ENCODE measurements at regions not wholly inside any gene's neighbourhood (a gene's known extent, or its start where the extent isn't known, plus 50 kb on each side); places are given as distances from the start of the nearest gene placed in this dataset.
"Not testable (repeated sequence)": the region's sequence is repeated elsewhere in the genome, so short reads cannot be mapped to it uniquely, and the experiment has no call there.

DNA sequence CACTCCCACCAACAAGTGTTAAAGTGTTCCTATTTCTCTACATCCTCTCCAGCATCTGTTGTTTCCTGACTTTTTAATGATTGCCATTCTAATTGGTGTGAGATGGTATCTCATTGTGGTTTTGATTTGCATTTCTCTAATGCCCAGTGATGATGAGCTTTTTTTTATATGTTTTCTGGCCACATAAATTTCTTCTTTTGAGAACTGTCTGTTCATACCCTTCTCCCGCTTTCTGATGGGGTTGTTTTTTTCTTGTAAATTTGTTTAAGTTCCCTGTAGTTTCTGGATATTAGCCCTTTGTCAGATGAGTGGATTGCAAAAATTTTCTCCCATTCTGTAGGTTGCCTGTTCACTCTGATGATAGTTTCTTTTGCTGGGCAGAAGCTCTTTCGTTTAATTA, 134.3 kb upstream of the RUNX1 start:
- DNase-seq: not testable (repeated sequence)

DNA sequence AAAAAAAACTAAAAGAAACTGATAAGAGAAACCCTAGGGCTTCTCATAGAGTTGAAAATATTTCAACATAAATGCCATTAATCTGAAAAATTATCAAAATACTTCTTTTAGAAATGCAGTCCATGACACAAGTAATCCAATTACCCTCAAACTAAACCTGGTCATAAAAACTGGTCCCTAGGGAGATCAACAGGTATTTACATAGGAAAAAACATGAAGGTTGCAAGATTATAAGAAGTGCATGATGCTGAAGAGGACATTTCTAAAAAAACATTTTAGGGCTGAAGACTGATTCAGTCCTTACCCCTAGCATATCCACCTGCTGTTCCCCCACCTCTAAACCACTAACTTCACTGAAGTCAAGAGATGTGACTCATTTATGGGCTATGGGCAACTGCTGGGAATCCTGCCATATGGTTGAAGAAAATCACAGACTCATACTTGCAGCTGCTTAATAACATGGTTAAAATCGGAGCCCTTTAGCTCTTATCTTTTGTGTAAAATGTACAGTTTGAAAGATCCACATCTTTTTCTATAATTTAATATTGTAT, 131.0 kb upstream of the RUNX1 start:
- peak; percentile 28 for DNase-seq

DNA sequence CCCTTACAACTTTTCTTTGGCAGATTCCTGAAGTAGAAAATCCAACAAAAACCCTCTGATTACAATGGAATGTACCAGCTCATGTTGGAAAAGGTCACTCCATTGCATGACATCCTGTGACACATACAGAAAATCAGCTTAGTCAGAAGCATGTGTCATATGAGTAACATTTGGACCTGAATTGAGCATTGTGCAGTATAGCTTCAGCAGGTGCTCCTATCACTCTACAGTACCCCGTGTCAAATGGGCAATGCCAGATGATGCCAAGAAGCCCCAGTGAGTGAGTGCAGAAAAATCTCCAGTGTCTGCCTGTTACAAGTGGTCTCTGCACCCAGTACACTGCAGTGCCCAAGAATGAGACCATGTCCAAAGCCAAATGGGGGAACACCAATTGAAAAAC, 129.7 kb upstream of the RUNX1 start:
- DNase-seq: no peak

DNA sequence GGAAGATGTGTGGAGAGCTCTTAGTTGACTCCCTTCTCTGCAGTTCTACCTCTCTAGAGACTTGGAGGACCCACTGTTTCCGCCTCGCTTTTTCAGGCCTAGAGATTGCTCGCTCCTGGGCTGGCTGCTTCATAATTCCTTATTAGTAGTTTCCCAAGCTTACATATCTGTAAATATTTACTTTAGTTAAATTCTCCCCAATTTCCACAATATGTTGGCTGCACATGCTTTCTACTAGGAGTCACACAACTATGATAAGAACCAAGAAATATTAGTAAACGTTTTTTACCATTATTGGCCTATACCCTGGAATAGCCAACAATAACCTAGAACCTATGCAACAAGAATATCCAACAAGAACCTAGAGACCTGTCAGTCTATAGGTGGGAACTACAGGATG, 129.0 kb upstream of the RUNX1 start:
- DNase-seq: no peak

DNA sequence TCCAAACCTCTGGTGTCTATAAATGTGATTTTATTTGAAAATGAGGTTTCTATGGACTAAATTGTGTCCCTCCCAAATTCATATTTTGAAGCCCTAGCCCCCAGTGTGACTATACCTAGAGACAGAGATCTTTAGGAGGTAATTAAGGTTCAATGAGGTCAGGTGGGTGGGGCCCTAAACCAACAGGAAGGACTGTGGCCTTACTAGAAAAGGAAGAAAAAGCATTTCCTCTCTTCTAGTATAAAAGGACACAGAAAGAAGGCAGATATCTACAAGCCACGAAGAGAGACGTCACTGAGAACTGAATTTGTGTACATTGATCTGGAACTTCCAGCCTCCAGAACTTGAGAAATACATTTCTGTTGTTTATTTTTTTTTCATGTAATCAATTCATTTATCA, 123.1 kb upstream of the RUNX1 start:
- DNase-seq: no peak

DNA sequence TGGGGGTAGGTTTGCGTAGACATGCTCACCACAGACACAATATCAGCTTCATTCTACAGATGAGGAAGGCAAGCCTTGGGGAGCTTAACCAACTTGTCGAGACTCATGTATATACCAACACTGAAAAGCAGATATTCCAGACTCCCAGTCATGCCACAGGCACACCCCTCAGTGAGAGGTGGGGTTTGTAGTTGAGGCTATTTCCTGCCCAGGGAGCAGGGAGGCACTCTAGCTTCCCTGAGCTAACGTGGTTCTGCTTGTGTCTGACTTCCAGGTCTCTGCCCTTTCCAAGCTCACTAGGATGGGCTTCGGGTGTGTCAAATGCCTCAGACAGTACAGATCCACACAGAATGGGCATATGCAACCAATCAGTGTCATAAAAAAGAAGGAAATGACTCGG, 122.3 kb upstream of the RUNX1 start:
- DNase-seq: no peak

DNA sequence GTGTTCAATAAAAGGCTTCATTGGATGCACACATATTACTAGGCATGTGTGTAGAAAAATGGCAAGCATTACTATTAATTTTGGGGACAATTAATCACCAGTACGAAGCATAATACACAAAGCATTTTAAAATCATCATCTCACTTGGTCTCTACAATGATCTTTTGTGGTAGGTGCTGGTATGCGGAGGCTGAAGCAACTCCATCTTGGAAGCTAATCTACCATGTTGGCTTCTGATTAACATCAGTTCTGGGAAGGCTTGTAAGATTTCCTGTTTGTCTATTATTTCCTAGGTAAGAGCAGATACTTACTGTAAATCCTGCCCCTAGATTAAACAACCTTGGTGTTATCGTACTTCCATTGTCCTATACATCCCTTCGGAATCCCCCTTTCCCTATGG, 121.7 kb upstream of the RUNX1 start:
- no peak for DNase-seq

DNA sequence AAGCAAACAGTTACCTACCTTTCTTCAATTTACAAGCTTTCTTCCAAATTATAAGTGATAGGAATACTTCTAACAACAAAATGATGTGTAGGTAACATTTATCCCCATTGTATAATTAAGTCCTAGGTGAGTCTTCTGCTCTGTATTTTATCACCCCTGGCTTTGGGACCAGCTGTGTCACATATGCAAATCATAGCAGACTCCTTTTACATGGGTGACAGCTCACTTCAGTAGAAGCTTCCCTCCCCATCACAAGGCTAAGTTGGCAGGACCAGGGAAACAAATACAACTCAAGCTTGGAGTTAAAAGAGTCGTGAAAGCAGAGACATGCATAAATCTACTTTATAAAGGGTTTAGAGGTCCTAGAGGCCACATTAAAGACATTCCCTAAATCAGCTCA, 121.1 kb upstream of the RUNX1 start:
- DNase-seq: no peak

DNA sequence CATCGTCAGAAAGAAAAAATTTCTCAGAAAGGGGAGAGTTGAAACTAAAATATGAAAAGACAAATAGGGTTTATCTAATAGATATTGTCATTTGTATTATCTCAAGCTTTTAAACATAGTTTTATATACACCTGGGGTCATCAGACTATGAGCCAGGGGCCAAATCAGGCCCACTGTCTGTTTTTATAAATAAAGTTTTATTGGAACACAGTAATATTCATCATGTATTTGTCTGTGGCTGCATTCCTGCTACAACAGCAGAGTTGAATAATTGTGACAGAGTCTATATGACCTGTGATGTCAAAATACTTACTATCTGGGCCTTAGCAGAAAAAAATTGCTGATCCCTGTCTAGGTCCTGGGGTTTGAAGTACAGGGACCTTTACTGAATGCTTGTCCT, 120.5 kb upstream of the RUNX1 start:
- no peak for DNase-seq

DNA sequence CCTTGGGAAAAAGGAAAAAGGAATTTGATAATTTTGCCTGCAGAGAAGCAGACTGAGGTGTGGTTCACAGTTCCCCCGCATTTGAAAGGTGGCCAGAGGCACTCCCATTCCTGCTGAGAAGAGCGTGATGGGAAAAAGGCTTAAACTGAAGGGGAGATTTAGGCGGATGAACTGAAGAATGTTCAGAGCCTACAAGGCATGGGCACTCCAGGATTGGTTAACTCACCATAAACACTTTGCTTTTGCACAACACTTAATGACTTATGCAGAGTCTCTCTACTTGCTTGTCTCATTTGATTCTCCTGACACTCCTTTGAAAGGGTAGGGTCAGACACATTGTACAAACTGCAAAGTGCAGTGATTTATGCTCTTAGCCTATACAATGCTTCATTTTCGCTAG, 119.6 kb upstream of the RUNX1 start:
- DNase-seq: no peak

DNA sequence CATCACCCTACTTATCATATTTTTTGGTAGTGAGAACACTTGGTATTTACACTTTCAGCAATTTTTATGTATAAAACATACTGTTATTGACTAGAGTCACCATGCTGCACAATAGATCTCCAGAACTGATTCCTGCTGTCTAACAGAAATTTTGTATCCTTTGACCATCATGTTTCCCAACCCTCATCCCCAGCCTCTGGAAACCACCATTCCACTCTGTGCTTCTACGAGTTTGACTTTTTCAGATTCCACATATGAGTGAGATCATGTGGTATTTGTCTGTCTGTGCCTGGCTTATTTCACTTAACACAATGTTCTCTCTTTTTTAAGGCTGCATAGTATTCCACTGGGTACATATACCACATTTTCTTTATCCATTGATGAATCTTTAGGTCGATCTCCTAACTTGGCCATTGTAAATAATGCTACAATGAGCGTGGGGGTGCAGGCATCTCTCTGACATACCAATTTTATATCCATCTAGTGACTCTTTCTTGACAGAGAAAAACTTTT, 115.9 kb upstream of the RUNX1 start:
- DNase-seq: no peak

DNA sequence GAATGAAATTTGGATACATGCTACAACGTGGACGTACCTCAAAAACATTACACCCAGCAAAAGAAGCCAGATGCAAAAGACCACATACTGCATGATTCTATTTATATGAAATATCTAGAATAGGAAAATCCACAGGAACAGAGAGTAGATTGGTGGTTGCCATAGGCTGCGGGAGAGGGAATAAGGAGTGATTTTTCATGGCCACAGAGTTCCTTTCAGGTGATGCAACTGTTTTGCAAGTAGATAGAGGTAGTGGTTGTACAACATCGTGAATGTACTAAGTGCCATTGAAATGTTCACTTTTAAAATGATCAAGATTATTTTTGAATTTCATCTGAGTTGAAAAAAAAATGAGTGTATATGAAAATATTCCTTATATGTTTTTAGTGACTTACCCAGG, 115.3 kb upstream of the RUNX1 start:
- no peak for DNase-seq

DNA sequence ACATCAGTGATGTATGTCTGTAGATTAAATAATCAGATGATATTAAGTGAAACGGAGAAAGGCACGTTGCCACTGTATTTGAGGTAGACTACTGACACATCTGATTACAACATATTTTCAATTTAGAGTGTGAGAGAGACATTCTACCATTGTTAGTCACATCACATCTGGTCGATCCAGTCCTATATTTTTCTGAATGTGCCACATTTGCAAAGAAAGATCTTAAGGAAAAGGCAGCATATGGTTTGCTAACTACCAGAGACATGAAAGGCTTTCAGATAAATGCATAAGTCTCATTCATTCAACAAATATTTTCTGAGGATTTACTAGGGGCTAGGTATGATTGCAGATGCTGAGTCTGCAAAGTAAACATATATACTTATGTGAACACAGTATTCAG, 114.3 kb upstream of the RUNX1 start:
- no peak for DNase-seq

DNA sequence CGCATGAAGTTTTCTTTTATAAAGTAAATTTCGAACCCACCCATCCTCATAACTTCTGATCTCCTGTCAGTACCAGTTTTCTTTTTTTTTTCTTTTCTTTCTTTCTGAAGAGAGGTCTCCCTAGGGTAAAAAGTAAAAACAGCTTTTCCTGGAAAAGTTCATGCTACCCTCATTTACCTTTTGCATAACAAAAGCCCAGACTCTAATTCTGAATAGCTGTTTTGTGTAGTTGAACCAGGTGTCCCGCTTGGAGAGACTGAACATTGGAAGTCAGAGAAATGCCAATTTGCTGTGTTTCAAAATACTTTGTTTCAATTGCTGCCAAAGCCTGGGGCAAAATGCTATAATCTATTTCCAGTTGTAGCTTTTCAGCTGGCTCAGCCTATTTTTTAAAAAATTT, 113.7 kb upstream of the RUNX1 start:
- DNase-seq: no peak

DNA sequence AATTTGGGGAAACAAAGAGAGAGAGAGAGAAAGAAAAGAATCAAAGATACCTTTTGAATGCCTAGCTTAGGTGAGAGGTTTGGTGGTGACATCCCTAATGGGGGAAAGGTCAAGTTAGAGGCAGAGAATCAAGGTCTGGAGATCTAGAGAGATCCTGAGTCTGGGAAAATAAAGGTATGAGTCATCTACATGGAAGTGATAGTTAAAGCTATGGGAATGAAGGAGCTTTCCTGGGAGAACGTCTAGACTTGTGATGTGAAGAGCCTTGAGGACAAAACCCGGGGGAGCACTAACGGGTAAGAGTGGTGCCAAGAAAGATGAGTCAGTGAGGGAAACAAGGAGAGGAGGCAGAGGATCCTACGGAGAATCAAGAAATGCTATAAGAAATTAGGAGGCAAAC, 110.8 kb upstream of the RUNX1 start:
- no peak for DNase-seq

DNA sequence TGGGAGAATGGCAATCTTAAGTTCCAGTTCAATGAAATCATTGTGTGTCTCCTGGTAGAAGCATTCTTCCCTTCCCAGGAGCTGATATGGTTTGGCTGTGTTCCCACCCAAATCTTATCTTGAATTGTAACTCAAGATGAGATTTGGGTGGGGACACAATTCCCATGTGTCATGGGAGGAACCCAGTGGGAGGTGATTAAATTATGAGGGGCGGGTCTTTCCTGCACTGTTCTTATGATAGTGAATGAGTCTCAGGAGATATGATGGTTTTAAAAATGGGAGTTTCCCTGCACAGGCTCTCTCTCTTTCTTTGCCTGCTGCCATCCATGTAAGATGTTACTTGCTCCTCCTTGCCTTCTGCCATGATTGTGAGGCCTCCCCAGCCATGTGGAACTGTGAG, 108.3 kb upstream of the RUNX1 start:
- DNase-seq: not testable (repeated sequence)

DNA sequence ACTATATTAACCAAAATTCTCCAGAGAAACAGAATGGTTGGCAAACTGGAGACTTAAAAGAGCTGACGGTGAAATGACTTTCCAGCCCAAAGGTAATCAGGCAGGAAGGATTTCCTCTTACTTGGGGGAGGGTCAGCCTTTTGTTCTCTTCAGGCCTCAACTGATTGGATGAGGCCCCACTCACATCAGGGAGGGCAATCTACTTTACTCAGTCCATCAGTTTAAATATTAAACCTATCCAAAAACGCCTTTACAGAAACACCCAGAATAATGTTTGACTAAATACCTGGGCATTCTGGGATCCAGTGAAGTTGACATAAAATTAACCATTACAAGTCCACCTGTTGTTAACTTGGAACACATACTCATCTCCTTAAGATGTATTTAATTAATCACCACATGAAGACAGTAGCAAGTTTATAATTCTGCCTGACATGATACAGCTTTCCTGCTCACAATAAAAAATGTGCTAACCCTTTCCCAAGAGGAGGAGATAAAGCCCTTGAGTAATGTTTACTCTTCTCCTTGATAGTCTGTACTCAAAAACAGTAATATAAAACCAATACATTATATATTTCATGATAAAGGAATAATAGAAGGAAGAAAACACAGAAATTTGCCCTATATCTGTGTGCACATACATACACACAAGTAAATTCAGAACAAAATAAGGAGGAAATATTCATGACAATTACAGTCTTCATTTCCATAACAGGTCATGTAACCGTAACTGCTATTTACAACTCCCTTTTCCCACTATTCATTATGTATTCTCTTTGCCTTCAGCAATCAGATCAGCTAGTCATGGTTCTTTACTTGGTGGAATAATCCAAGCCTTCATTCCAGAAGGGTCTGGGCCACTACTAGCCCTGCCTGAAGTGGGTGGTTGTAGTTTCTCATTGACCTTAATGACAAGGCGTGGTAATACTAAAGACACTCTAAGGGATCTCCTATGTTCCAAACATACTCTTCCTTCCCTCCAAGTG, 107.5 kb upstream of the RUNX1 start:
- DNase-seq: no peak

DNA sequence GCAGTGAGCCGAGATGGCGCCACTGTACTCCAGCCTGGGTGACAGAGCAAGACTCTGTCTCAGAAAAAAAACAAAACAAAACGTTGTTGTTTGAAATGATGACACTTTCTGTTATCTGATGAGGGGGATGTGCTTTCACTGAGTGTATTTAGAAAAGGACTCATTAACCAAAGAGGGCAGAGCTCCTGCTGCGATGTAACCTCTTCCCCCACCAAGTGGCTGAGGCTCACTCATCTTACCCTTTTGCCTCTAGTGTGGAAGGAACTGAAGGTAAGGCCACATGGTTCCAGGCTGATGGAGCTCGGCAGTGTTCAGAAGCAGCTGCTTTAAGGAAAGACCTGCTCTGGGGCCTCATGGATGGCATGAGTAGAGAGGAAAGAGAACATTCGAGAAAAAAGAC, 105.7 kb upstream of the RUNX1 start:
- no peak for DNase-seq

DNA sequence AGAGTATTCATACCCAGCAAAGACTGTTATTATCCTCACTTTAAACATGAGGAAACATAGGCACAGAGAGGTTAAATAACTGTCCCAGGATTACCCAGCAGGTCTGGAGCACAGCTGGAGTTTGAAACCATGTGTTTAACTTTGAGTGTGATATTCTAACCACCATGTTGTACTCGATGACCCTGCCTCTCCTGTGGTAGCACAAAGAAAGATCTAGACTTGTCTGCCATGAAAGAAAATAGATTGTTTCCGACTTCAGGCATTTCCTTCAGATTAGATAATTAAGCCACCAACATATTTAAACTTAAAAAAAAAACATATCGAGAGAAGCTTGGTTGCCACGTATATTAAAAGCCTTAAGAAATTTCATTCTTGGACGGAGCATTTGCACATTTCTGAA, 104.6 kb upstream of the RUNX1 start:
- no peak for DNase-seq

DNA sequence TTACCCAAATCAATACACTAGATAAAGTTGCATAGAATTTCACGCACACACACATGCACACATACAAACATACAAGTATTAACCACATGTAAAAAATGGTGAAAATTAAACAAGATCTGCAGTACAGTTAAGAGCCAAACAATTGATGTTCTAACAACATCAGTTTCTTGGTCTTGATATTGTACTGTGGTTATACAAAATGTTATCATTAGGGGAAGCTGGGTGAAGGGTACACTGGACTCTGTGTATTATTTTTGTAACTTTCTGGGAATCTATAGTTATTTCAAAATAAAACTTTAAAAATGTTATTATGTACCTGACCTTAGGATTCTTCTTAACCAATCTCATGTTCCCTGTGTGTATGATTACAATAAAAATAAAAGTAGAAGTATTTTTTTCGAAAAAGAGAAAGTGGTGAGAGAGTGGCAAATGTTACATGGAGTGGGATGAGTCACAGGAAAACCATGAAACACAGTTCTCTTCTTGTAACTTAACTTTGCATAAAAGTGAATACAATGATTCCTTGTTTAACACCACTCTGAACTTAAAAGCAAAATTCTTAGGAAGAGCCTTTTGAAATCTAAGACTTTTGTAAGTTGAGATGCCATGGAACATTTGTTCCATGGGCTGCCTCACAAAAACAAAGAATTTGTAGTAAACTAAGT, 101.6 kb upstream of the RUNX1 start:
- DNase-seq: no peak

DNA sequence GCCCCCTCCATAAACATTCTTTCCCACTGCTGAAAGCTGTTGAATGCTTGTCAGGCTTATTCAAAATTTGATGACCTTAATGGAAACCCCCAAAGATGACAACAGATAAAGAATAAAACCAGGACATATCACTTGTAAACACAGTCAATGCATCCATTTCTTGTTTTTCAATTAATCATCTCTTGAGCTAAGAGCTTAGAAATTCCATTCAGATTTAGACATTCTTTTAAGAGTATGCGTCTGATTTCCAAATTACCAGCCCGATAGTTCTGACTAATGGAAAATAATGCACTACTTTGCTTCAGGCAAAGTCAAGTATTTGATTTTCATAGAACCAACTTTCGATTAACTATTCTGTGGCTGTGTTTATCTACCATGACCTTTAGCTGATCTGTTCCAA, 100.6 kb upstream of the RUNX1 start:
- DNase-seq: no peak

DNA sequence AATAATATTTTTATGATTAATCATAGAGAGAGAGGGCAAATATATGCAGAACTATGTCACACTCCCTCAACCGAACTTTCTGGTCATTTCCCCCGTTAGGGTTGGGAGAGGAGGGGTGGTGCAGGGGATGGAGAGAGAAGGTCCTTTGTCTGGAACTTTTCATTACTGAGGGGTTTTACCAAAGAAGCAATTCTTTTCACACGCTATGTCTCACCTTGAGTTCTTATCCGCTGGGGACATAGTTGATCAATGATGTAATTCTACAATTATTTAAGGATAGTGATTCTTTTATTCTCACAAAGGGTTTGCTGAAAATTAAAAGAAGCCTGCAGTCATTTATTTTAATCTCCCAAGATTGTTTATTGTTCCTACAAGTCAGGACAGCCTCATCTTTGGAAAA, 98.3 kb upstream of the RUNX1 start:
- no peak for DNase-seq

DNA sequence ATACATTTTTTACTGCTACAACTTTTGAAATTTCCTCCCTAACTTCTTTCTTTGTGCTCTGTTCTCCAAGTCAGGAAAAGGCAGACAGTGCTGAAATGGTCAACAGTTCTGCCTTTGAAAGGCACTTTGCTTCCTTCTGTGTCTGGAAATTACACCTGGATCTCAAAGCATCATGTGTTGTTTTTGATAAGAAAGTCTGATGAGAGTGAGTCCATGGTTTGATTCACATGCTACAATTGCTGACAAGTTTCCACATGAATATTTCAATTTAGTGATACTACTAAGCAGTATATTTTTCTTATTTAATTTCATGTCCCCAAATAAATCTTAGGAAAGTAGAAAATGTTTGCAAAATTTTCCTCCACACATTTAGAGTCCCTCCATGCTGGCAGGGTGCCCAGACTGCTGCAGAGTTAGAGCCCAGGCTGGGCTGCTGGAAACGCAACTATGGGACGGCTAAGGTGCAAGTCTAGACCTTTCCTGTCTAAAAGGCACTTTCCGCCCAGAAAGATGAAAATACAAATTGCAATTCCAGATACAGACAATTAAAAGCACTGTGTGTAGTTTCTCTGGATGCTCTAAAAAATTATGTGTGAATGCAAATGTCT, 96.6 kb upstream of the RUNX1 start:
- peak; percentile 36 for DNase-seq

DNA sequence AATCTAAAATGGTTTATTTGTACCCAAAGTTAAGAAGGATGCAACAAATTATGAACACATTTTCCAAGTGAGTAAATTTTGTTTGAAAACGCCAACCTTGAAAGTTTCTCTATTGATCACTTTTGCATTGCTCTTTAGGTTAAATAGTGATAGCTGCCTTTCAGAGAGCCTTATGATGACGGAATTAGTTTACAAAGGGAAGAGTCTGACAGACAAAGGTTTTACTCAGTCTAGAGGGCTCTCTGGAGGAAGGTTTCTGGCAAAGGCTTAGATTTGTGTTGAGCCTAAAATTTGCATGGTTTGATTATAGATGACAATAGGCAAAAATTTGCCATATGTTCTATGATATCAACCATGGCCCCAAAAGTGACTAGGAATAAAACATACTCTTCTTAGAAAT, 95.9 kb upstream of the RUNX1 start:
- DNase-seq: no peak

Measured in NCI-H1105 treated with DMSO at 0.1 percent for 48 hours (cell line).